Activated naive CD8-positive, alpha-beta T cell treated with anti-CD3 and anti-CD28 coated beads for 36 hours (primary cell): ENCODE measurements at regions not wholly inside any gene's neighbourhood (a gene's known extent, or its start where the extent isn't known, plus 50 kb on each side); places are given as distances from the start of the nearest gene placed in this dataset.
A peak's percentile ranks its signal among the peaks of the same experiment; 100 is the strongest.
"Not testable (repeated sequence)": the region's sequence is repeated elsewhere in the genome, so short reads cannot be mapped to it uniquely, and the experiment has no call there.

ENCODE experiments used
- DNase-seq: peaks from one replicate; pipeline ENCODE4 v3.0.0; 2021
- H3K27ac Mint-ChIP-seq: one replicate; pipeline ENCODE4 v1.8.0; 2022; ENCODE audit warnings: mild to moderate bottlenecking, moderate library complexity, mixed read lengths
- H3K27me3 Mint-ChIP-seq: one replicate; pipeline ENCODE4 v1.8.0; 2022; ENCODE audit warnings: mild to moderate bottlenecking, mixed read lengths
- H3K36me3 Mint-ChIP-seq: one replicate; pipeline ENCODE4 v1.8.0; 2021; ENCODE audit warnings: mild to moderate bottlenecking, mixed read lengths
- H3K4me1 Mint-ChIP-seq: one replicate; pipeline ENCODE4 v1.8.0; 2021; ENCODE audit warnings: mixed read lengths
- H3K4me3 Mint-ChIP-seq: one replicate; pipeline ENCODE4 v1.8.0; 2022; ENCODE audit warnings: mild to moderate bottlenecking, moderate library complexity, mixed read lengths
- H3K9me3 Mint-ChIP-seq: one replicate; pipeline ENCODE4 v1.8.0; 2022; ENCODE audit warnings: mixed read lengths

GRCh38 chr9:111744363-111744762 lies 50.4 kb downstream of the SHOC1 start:
- no peak overlapping the region for H3K27ac Mint-ChIP-seq
- no peak for DNase-seq
- H3K27me3 Mint-ChIP-seq = no peaks in the 10 kb centered on the region
- no peaks in the 10 kb centered on the region for H3K9me3 Mint-ChIP-seq
- H3K36me3 Mint-ChIP-seq = peaks cover 2% of the 10 kb centered on the region
- H3K4me1 Mint-ChIP-seq = peaks cover 10% of the 10 kb centered on the region
- H3K4me3 Mint-ChIP-seq = no peak overlapping the region

DNA sequence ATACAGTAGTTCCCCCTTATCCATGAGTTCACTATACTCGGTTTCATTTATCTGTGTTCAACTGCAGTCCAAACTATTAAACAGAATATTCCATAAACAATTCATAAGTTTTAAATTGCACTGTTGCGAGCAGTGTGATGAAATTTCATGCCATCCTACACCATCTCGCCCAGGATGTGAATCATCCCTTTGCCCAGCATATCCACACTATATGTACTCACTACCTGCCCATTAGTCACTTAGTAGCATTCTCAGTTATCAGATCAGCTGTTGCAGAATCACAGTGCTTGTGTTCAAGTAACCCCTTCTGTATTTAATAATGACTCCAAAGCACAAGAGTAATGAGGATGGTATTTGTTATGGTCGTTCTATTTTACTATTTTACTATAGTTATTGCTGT lies 51.5 kb downstream of the SHOC1 start:
- no peak overlapping the region for H3K4me3 Mint-ChIP-seq
- peak overlapping the region; percentile 82 for H3K27ac Mint-ChIP-seq
- H3K4me1 Mint-ChIP-seq = peaks cover 10% of the 10 kb centered on the region
- no peaks in the 10 kb centered on the region for H3K36me3 Mint-ChIP-seq
- DNase-seq = peak; percentile 26
- no peaks in the 10 kb centered on the region for H3K9me3 Mint-ChIP-seq
- H3K27me3 Mint-ChIP-seq = no peaks in the 10 kb centered on the region

- DNase-seq = no peak
- peaks cover 5% of the 10 kb centered on the region for H3K9me3 Mint-ChIP-seq
- H3K36me3 Mint-ChIP-seq = no peaks in the 10 kb centered on the region
- no peak overlapping the region for H3K27ac Mint-ChIP-seq
- peaks cover 10% of the 10 kb centered on the region for H3K4me1 Mint-ChIP-seq
- H3K4me3 Mint-ChIP-seq = no peak overlapping the region
- no peaks in the 10 kb centered on the region for H3K27me3 Mint-ChIP-seq
Observed at GRCh38 chr9:111740739-111741138, 54.0 kb downstream of the SHOC1 start.

GRCh38 chr9:111736714-111737113 lies 58.0 kb downstream of the SHOC1 start:
- no peak overlapping the region for H3K4me3 Mint-ChIP-seq
- no peak for DNase-seq
- H3K4me1 Mint-ChIP-seq = no peaks in the 10 kb centered on the region
- H3K9me3 Mint-ChIP-seq = peaks cover 6% of the 10 kb centered on the region
- no peaks in the 10 kb centered on the region for H3K27me3 Mint-ChIP-seq
- H3K27ac Mint-ChIP-seq = no peak overlapping the region
- peaks cover 7% of the 10 kb centered on the region for H3K36me3 Mint-ChIP-seq

- not testable (repeated sequence) for DNase-seq, H3K9me3 Mint-ChIP-seq, H3K4me1 Mint-ChIP-seq, H3K27me3 Mint-ChIP-seq, H3K4me3 Mint-ChIP-seq, H3K27ac Mint-ChIP-seq, H3K36me3 Mint-ChIP-seq
Observed at GRCh38 chr9:111735344-111735743, 59.4 kb downstream of the SHOC1 start.

GRCh38 chr9:111731928-111732327 lies 62.8 kb downstream of the SHOC1 start:
- peaks cover 11% of the 10 kb centered on the region for H3K9me3 Mint-ChIP-seq
- H3K4me3 Mint-ChIP-seq = no peak overlapping the region
- no peaks in the 10 kb centered on the region for H3K4me1 Mint-ChIP-seq
- peaks cover 22% of the 10 kb centered on the region for H3K36me3 Mint-ChIP-seq
- DNase-seq = no peak
- no peak overlapping the region for H3K27ac Mint-ChIP-seq
- H3K27me3 Mint-ChIP-seq = no peaks in the 10 kb centered on the region

DNA sequence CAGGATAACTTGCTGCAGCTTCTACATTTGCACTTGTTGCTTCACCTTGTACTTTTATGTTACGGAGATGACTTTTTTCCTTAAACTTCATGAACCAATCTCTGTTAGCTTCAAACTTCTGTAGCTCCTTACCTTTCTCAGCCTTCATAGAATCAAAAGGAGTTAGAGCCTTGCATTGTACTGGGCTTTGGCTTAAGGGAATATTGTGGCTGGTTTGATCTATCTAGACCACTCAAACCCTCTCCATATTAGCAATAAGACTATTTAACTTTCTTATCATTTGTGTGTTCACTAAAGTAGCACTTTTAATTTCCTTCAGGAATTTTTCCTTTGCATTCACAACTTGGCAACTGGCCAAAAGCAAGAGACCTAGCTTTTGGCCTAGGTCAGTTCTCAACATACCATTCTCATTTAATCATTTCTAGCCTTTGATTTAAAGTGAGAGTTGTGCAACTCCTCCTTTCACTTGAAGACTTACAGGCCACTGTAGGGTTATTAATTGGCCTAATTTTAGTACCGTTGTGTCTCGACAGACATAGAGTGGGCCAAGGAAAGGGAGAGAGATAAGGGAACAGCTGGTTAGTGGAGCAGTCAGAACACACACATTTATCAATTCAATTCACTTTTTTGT lies 63.7 kb downstream of the SHOC1 start:
- Mint-ChIP-seq H3K27ac (no peak overlapping the region), H3K9me3 (peaks cover 9% of the 10 kb centered on the region), H3K27me3 (no peaks in the 10 kb centered on the region), H3K4me3 (no peak overlapping the region), H3K4me1 (no peaks in the 10 kb centered on the region), H3K36me3 (peaks cover 22% of the 10 kb centered on the region)
- no peak for DNase-seq

DNA sequence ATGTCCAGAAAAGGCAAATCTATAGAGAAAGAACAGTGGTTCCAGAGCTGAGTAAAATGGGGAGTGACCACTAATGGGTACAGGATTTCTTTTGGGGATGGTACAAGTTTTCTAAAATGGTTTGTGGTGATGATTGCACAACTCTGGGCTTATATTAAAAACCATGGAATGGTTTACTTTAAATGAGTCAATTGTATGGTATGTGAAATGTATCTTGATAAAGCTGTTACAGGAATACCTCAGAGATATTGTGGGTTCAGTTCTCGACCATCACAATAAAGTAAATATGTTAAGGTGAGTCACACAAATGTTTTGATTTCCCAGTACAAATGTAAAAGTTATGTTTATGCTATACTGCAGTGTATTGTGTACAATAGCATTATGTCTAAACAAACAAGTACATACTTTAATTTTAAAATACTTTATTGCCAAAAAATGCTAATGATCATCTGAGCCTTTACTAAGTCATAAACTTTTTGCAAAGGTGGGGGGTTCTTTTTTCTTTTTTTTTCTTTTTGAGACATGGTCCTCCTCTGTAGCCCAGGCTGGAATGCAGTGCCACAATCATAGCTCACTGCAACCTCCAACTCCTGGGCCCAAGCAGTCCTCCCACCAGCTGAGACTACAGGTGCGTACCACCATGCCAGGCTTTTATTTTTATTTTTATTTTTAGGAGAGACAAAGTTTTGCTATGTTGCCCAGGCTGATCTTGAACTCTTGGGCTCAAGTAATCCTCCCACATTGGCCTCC lies 65.9 kb downstream of the SHOC1 start:
- Mint-ChIP-seq H3K4me3 (no peak overlapping the region), H3K27me3 (no peaks in the 10 kb centered on the region), H3K36me3 (peaks cover 16% of the 10 kb centered on the region), H3K4me1 (no peaks in the 10 kb centered on the region), H3K9me3 (peaks cover 4% of the 10 kb centered on the region), H3K27ac (no peak overlapping the region)
- no peak for DNase-seq

DNA sequence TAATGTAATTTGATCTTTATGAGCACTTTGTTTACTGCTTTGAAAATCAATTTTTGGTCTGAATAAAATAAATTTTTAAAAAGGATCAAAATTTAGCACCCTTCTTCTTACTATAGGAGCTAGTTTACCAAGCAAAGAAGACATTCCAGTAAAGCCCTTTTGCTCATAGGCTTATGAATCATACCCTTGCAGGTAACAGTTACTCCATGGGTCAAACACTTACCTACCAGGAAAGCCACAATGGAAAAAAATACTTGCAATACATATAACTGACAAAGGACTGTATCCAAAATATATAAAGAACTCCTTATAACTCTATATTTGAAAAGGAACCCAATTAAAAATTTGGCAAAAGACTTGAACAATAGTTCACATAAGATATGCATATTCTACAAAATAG lies 66.6 kb downstream of the SHOC1 start:
- DNase-seq = no peak
- Mint-ChIP-seq H3K27me3 (no peaks in the 10 kb centered on the region), H3K4me3 (no peak overlapping the region), H3K27ac (no peak overlapping the region), H3K4me1 (no peaks in the 10 kb centered on the region), H3K9me3 (peaks cover 4% of the 10 kb centered on the region), H3K36me3 (peaks cover 16% of the 10 kb centered on the region)

GRCh38 chr9:111726949-111727348 lies 65.5 kb downstream of the GNG10 start:
- H3K9me3 Mint-ChIP-seq = peaks cover 4% of the 10 kb centered on the region
- H3K4me1 Mint-ChIP-seq = no peaks in the 10 kb centered on the region
- no peak overlapping the region for H3K27ac Mint-ChIP-seq
- H3K36me3 Mint-ChIP-seq = peaks cover 16% of the 10 kb centered on the region
- no peak for DNase-seq
- H3K27me3 Mint-ChIP-seq = no peaks in the 10 kb centered on the region
- H3K4me3 Mint-ChIP-seq = no peak overlapping the region

GRCh38 chr9:111720174-111720573 lies 58.8 kb downstream of the GNG10 start:
- Mint-ChIP-seq H3K4me1 (no peaks in the 10 kb centered on the region), H3K27ac (no peak overlapping the region), H3K9me3 (no peaks in the 10 kb centered on the region), H3K4me3 (no peak overlapping the region), H3K36me3 (no peaks in the 10 kb centered on the region), H3K27me3 (no peaks in the 10 kb centered on the region)
- DNase-seq = no peak
